ENCODE measurements at regions not wholly inside any gene's neighbourhood (a gene's known extent, or its start where the extent isn't known, plus 50 kb on each side); places are given as distances from the start of the nearest gene placed in this dataset.

DNA sequence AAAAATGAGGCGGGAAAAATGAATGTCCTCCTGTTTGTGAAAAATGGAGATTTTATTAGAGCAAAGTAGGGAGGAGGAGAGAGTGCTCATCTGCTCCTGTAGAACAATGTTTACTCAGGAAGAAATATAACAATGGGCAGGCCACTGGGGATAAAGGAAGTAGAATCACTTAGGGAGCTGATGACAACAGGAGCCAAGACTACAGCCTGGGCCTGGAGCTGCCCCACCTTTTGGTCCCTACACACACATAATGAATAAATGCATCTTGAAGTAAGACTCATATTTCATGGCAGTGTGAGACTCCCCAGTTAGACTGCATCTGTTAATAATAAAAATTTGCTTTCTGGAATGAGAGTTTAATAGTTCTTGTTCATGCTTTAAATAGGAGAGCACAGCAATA is 1939.8 kb downstream of the EFNA5 start:
- TF ChIP-seq POLR2AphosphoS5 (IDR thresholded peaks at IDR 0.05; ENCODE audit: low read depth, low read length) (no peak), SIN3A (IDR thresholded peaks at IDR 0.05; ENCODE audit: borderline replicate concordance, insufficient read depth, low read length) (no peak), TAF1 (IDR thresholded peaks at IDR 0.05; ENCODE audit: borderline replicate concordance, insufficient read depth, low read length) (no peak)
- TF ChIP-seq, protein P1, sequence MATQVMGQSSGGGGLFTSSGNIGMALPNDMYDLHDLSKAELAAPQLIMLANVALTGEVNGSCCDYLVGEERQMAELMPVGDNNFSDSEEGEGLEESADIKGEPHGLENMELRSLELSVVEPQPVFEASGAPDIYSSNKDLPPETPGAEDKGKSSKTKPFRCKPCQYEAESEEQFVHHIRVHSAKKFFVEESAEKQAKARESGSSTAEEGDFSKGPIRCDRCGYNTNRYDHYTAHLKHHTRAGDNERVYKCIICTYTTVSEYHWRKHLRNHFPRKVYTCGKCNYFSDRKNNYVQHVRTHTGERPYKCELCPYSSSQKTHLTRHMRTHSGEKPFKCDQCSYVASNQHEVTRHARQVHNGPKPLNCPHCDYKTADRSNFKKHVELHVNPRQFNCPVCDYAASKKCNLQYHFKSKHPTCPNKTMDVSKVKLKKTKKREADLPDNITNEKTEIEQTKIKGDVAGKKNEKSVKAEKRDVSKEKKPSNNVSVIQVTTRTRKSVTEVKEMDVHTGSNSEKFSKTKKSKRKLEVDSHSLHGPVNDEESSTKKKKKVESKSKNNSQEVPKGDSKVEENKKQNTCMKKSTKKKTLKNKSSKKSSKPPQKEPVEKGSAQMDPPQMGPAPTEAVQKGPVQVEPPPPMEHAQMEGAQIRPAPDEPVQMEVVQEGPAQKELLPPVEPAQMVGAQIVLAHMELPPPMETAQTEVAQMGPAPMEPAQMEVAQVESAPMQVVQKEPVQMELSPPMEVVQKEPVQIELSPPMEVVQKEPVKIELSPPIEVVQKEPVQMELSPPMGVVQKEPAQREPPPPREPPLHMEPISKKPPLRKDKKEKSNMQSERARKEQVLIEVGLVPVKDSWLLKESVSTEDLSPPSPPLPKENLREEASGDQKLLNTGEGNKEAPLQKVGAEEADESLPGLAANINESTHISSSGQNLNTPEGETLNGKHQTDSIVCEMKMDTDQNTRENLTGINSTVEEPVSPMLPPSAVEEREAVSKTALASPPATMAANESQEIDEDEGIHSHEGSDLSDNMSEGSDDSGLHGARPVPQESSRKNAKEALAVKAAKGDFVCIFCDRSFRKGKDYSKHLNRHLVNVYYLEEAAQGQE (IDR thresholded peaks at IDR 0.05; ENCODE audit: insufficient read depth in 1 of 2, low read depth in 2 of 2, low read length in 2 of 2), result no peak

All from PFSK-1 (cell line).